ENCODE measurements at regions not wholly inside any gene's neighbourhood (a gene's known extent, or its start where the extent isn't known, plus 50 kb on each side); places are given as distances from the start of the nearest gene placed in this dataset.

- H3K4me3 ChIP-seq (ENCODE audit: low read depth, low read length) = no peak overlapping the region
- in situ Hi-C loops (cut with HindIII; ENCODE audit: low sequenced_read_pairs) = no loop called here
- no peak for TF ChIP-seq CTCF (IDR thresholded peaks at IDR 0.05; ENCODE audit: low read depth, low read length)
- peak; percentile 38 for DNase-seq (ENCODE audit: low read depth, low spot score)
Observed at GRCh38 chr1:221869779-221870178, 127.9 kb upstream of the DUSP10 start.

DNA sequence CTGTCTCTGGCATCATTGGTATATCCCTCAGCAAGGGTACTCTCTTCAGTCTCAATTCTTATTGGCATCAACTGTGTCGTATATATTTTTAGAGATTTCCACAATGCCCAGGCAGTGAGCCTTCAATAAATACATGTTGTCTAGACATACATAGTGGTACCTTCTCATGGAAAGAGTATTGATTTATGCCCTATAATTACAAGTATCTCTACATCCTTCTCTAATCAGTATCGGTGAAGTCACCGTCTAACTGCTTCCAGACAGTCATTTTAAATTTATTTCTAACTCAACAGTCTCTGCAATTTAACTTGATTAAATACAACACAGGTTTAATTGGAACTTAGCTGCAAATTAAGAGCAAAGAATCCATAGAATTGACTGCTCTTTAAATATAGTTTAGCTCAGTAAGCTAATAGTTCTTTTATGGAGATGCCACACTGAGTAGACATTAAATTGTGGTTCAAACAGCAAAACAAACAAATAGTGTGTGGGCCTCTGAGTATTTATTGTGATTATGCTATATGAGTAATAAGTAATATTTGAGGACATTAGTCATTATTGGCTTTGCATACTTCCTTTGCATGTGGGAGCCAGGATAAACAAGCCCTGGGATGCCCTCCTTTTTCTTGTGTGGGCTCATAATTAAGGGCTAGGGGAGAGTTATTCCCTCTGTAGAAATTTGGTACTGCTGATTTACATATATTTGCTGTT, 126.9 kb upstream of the DUSP10 start:
- in situ Hi-C loops (cut with HindIII; ENCODE audit: low sequenced_read_pairs) = no loop called here
- peak; percentile 80 for DNase-seq (ENCODE audit: low read depth, low spot score)
- H3K4me3 ChIP-seq (ENCODE audit: low read depth, low read length) = no peak overlapping the region
- TF ChIP-seq CTCF (IDR thresholded peaks at IDR 0.05; ENCODE audit: low read depth, low read length) = no peak

GRCh38 chr1:221867003-221867402, 125.1 kb upstream of the DUSP10 start:
- H3K4me3 ChIP-seq (ENCODE audit: low read depth, low read length) = no peak overlapping the region
- DNase-seq (ENCODE audit: low read depth, low spot score) = no peak
- TF ChIP-seq CTCF (IDR thresholded peaks at IDR 0.05; ENCODE audit: low read depth, low read length) = no peak
- in situ Hi-C loops (cut with HindIII; ENCODE audit: low sequenced_read_pairs) = no loop called here

- H3K4me3 ChIP-seq (ENCODE audit: low read depth, low read length) = no peak overlapping the region
- peak; percentile 12 for DNase-seq (ENCODE audit: low read depth, low spot score)
- no peak for TF ChIP-seq CTCF (IDR thresholded peaks at IDR 0.05; ENCODE audit: low read depth, low read length)
- in situ Hi-C loops (cut with HindIII; ENCODE audit: low sequenced_read_pairs) = no loop called here
Observed at GRCh38 chr1:221865808-221866207, 123.9 kb upstream of the DUSP10 start.

GRCh38 chr1:221863635-221864034, 121.7 kb upstream of the DUSP10 start:
- no peak for DNase-seq (ENCODE audit: low read depth, low spot score)
- TF ChIP-seq CTCF (IDR thresholded peaks at IDR 0.05; ENCODE audit: low read depth, low read length) = no peak
- H3K4me3 ChIP-seq (ENCODE audit: low read depth, low read length) = no peak overlapping the region
- in situ Hi-C loops (cut with HindIII; ENCODE audit: low sequenced_read_pairs) = no loop called here

- TF ChIP-seq CTCF (IDR thresholded peaks at IDR 0.05; ENCODE audit: low read depth, low read length) = no peak
- DNase-seq (ENCODE audit: low read depth, low spot score) = no peak
- in situ Hi-C loops (cut with HindIII; ENCODE audit: low sequenced_read_pairs) = no loop called here
- H3K4me3 ChIP-seq (ENCODE audit: low read depth, low read length) = no peak overlapping the region
Observed at GRCh38 chr1:221862971-221863370, 121.1 kb upstream of the DUSP10 start.

Measured in astrocyte of the spinal cord (primary cell).